ENCODE measurements at regions not wholly inside any gene's neighbourhood (a gene's known extent, or its start where the extent isn't known, plus 50 kb on each side); places are given as distances from the start of the nearest gene placed in this dataset.
"Not testable (repeated sequence)": the region's sequence is repeated elsewhere in the genome, so short reads cannot be mapped to it uniquely, and the experiment has no call there.

GRCh38 chr7:66489741-66490140 lies 138.9 kb upstream of the KCTD7 start:
- TF ChIP-seq CTCF, POLR2A, POLR2AphosphoS5 (IDR thresholded peaks at IDR 0.05): not testable (repeated sequence)
